Cardiac fibroblast (primary cell): ENCODE measurements at regions not wholly inside any gene's neighbourhood (a gene's known extent, or its start where the extent isn't known, plus 50 kb on each side); places are given as distances from the start of the nearest gene placed in this dataset.

Experiments
- DNase-seq, 2 donors: peaks; one replicate each; pipeline versions ENCODE4 v3.0.0 to v3.0.0-alpha.2; 2010; ENCODE audit warnings: low read depth in 2 of 2
- H3K4me3 ChIP-seq, 2 donors: replicated peaks in 1 of 2; 1 replicate in 1 of 2; 2 replicates in 1 of 2; pipeline ENCODE4 v1.5.1; 2011; ENCODE audit warnings: low read depth in 2 of 2, low read length in 2 of 2, mild to moderate bottlenecking in 2 of 2, moderate library complexity in 1 of 2
- TF ChIP-seq, protein P1 (sequence below): IDR thresholded peaks from one replicate; pipeline ENCODE4 v1.5.1; 2011; ENCODE audit warnings: low read depth, mild to moderate bottlenecking, low read length, inconsistent platforms

DNA sequence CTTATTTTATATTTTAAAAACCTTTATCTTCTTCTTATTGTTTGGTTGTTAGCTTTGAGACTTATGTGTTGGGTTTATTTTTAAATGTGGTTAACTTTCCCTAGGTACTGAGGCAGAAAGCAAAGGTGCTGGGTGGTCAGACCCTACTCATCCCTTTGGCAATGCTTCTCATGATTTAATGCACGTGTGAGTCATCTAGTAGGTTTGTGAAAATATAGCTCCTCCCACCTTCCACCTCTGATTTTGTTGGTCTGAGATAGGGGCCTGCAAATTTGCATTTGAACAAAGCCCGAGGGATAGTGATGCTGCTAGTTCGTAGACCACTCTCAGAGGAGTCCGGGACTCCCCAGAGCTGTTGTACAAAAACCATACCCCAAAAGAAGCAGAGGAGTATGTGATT lies 771.3 kb upstream of the ARGLU1 start:
- H3K4me3 ChIP-seq, result no peak overlapping the region
- no peak for DNase-seq
- TF ChIP-seq, protein P1, sequence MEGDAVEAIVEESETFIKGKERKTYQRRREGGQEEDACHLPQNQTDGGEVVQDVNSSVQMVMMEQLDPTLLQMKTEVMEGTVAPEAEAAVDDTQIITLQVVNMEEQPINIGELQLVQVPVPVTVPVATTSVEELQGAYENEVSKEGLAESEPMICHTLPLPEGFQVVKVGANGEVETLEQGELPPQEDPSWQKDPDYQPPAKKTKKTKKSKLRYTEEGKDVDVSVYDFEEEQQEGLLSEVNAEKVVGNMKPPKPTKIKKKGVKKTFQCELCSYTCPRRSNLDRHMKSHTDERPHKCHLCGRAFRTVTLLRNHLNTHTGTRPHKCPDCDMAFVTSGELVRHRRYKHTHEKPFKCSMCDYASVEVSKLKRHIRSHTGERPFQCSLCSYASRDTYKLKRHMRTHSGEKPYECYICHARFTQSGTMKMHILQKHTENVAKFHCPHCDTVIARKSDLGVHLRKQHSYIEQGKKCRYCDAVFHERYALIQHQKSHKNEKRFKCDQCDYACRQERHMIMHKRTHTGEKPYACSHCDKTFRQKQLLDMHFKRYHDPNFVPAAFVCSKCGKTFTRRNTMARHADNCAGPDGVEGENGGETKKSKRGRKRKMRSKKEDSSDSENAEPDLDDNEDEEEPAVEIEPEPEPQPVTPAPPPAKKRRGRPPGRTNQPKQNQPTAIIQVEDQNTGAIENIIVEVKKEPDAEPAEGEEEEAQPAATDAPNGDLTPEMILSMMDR, result no peak

DNA sequence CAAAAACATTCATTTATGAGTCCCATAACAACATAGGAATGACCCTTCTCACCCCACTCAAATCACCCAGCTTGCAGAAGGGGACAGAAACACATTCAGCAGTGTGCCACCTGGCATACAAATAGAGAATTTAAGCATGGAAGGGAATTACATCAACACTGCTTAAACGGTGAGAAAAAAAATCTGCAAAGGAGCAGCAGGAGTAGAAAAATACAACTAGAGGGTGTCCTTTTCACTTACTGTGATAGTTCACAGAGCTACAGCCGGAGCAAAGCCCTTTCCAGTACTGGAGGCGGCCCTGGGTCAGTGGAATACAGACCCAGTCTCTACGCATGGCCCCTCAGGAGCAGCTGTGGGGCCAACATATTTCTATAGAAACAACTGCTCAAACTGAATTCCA lies 764.3 kb upstream of the ARGLU1 start:
- no peak for DNase-seq
- H3K4me3 ChIP-seq, result no peak overlapping the region
- TF ChIP-seq, protein P1, result no peak

DNA sequence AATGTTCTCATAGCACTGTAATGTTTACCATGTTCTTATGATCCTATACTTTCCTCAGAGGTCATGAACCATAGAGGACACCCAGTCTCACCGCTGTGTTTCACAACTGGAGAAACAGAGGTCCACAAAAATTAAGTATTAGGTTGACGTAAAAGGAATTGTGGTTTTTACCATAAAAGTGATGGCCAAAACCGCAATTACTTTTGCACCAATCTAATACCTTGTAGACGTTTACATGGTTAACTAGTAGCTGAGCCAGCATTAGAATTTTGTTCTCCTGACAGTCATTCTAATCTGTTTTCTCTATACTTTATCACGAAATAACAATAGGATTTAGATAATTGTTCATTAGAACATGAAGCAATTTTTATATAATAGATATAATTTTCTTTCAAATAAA lies 763.4 kb upstream of the ARGLU1 start:
- no peak overlapping the region for H3K4me3 ChIP-seq
- no peak for DNase-seq
- TF ChIP-seq, protein P1, result no peak

DNA sequence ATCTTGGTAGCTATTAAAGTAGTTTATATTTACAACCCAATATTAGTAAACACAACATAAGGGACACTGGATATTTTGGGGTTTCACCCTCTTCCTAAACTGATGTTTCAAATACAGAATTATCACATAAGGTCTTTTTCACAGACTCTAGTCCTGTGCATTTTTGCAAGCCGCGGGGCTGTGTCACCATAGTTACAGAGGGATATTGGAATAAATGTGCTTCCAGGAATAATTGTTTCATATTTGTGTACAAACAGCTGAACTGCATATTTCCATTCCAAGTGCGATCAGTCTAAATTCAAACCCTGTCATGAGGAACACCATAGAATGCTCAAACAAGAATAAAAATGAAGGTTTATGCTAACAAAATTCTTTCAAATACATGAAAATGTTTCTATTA lies 762.5 kb upstream of the ARGLU1 start:
- TF ChIP-seq, protein P1, result no peak
- H3K4me3 ChIP-seq, result no peak overlapping the region
- no peak for DNase-seq

DNA sequence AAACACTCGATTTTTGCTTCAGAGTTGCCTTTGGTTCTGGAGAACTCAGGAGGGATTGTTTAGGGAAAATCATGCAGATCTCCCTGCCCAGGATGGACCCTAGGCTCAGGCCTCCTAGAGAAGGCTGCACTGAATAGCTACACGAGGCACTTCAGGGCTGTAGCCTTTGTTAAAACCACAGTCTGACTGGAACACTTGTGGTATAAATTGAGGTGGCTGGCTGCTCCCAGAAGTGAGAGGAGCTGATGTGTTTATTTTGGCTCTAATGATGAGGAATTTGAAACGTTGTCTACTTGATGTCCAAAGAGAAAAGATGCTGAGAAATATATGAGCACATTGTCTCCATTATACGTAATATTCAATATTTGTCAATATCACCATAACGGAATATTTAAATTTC lies 762.1 kb upstream of the ARGLU1 start:
- no peak for DNase-seq
- TF ChIP-seq, protein P1, result no peak
- H3K4me3 ChIP-seq, result no peak overlapping the region

DNA sequence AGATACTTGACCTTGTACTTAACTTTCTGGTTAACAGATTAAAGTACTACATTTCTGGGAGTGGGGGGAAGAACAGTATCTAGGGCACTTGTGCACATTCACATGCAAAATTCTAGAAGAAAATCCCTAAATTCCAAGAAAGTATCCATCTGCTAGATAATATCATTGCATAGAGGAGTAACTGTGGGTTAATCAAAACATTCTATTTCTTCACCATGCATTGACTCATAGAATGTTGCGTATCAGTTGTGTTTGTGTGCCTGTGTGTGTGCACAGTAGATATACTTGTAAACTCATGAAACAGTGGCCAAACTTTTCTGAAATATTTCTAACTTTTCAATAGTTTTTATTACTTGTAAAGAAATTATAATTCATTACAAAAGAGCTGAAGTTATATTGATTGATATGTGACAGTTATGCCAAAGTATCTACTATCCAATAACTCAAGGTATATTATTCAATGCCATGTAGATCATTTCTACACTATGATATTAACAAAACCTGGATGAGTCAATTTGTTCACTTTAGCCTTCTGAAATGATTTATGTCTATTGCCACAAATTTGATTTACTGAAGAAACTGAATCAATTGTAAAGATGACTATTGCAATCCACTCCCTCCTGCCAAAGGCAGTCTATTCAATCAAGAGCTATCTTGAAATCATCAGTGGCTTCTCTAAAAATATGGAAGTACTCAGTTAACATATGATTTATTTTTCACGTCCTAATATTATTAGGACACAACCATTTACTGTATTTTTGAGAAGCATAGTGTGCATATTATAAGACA lies 756.7 kb upstream of the ARGLU1 start:
- TF ChIP-seq, protein P1, result no peak
- DNase-seq, result no peak
- H3K4me3 ChIP-seq, result no peak overlapping the region

DNA sequence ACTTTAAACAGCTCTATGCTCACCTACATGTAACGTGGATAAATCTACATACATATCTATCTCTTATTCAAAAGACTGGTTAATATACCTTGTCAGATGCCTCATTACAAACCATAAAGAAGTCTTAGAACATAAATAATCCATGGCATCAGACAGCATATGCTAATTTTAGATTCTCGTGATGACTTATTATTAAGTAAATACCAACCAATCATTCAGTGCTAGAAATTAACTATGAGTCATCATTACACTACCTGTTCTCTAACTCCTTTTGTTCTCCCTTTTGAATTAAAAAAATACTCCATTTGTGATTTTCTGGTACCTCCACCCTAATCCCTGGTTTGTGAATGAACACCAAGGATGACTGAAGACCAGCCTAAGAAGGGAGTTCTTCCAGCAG lies 754.3 kb upstream of the ARGLU1 start:
- no peak overlapping the region for H3K4me3 ChIP-seq
- no peak for DNase-seq
- TF ChIP-seq, protein P1, result no peak
